Frontal cortex (tissue), 4 donors: ENCODE measurements at regions not wholly inside any gene's neighbourhood (a gene's known extent, or its start where the extent isn't known, plus 50 kb on each side); places are given as distances from the start of the nearest gene placed in this dataset. TPM values are rescaled to one million over a fixed set of nuclear protein-coding genes. Genes with fewer than 3 reads are reported as not detected.

Experiments used
- DNase-seq, 2 donors: peaks; one replicate each; pipeline ENCODE4 v3.0.0; 2012; ENCODE audit warnings: low spot score in 2 of 2
- FAIRE-seq: peaks from 2 replicates; lab custom pipeline; 2012; peaks lifted over from hg19 to GRCh38; lab: Jason Lieb, UNC
- small RNA-seq: library from RNA; depleted of rRNA; stranded (forward); fragments of <200 nt; gene quantifications from one replicate; pipeline ENCODE3, GENCODE V24; 2014
- donor health status: control.
- donor health status: control.
- donor health status: control.

DNA sequence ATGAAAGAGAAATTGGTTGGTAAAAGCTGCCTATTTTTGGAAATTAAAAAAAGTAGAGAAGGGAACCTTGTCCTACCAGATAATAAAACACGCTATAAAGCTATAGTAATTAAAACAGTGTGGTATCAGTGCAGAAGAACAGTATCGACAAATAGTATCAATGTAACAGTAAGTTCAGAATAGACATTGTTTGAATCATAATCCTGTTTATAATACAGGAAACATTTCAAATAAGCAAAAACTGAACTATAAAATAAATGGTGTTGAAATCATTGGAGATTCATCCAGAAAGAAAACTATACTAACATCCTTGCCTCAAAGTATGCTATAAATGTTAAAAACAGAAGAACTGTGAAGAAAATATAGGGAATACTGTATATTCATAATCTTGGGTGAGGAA, 54.2 kb upstream of the NAP1L1 start:
- no peak for DNase-seq
- FAIRE-seq: no peak

DNA sequence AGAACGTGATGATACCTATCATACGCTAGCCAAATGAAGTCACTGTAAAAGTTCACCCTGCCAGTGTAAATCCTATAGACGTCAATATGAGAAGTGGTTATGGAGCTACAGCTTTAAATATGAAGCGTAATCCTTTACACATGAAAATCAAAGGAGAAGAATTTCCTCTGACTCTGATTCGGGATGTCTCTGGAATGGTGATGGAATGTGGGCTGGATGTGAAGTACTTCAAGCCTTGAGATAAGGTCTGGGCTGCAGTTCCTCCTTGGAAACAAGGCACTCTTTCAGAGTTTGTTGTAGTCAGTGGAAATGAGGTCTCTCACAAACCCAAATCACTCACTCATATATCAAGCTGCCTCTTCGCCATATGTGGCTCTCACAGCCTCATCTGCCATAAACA, 53.1 kb upstream of the NAP1L1 start:
- FAIRE-seq (no peak), DNase-seq (no peak)

DNA sequence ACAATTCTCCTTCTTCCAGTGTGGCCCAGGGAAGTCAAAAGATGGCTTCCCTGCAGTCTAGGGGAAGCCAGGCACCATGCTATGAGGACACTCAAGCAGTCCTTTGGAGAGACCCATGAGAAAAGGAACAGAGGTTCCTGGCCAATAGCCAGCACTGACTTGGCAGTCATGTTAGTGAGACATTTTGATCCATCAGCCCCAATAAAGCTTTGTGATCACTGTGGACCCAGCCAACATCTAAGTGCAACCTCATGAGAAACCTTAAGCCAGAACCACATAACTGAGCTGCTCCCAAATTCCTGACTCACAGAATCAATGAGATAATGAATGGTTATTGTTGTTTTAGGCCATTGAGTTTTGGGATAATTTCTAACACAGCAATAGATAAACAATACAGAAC, 51.0 kb upstream of the NAP1L1 start:
- DNase-seq (no peak), FAIRE-seq (no peak)

Small RNA genes lying in the stretch of these regions (small RNA-seq; reads per million reads assigned to genes)
- gene RNU6-1271P: not detected
